SK-N-SH (cell line): ENCODE measurements at regions not wholly inside any gene's neighbourhood (a gene's known extent, or its start where the extent isn't known, plus 50 kb on each side); places are given as distances from the start of the nearest gene placed in this dataset.

Source experiments
- CTCF ChIA-PET: fragments of 300-600, 350-600 bp; formaldehyde crosslinking; extraction: SDS; loops from one replicate; lab custom pipeline; 2021; lab: Yijun Ruan, JAX
- POLR2A ChIA-PET: fragments of 350-600 bp; sonication (Branson Sonifier 250); formaldehyde crosslinking; extraction: SDS; loops from one replicate; lab custom pipeline; 2020; ENCODE audit warnings: antibody characterized with exemption, inconsistent platforms; lab: Yijun Ruan, JAX
- DNase-seq: peaks from one replicate; pipeline ENCODE4 v3.0.0; 2012
- H2AFZ ChIP-seq: fragments of 200-600 bp; sonication (generic); 2 replicates; pipeline ENCODE4 v1.8.1; 2016; ENCODE audit warnings: antibody characterized with exemption, mild to moderate bottlenecking, low read depth
- H3F3A ChIP-seq: fragments of 200-600 bp; sonication (generic); replicated peaks from 2 replicates; pipeline ENCODE3; 2016; ENCODE audit warnings: antibody characterized with exemption, mild to moderate bottlenecking; ENCODE audit not compliant: insufficient read depth
- H3K27ac ChIP-seq, 2 experiments: fragments of 200-500 bp in 1 of 2; fragments of 200-600 bp in 1 of 2; sonication (Bioruptor generic) in 1 of 2; sonication (generic), shearing (Covaris generic) in 1 of 2; 2 replicates each; pipeline versions ENCODE4 v1.5.1 to v1.6.1; 2014 to 2016; ENCODE audit warnings: low read depth in 2 of 2, inconsistent platforms in 1 of 2, low read length in 1 of 2, mild to moderate bottlenecking in 1 of 2, mixed read lengths in 1 of 2
- H3K27me3 ChIP-seq: fragments of 200-600 bp; sonication (generic), shearing (Covaris generic); 2 replicates; pipeline ENCODE4 v1.6.1; 2016; ENCODE audit warnings: mixed run types; ENCODE audit not compliant: insufficient read depth
- H3K36me3 ChIP-seq, 2 experiments: fragments of 200-500 bp in 1 of 2; fragments of 200-600 bp in 1 of 2; sonication (Bioruptor generic) in 1 of 2; sonication (generic) in 1 of 2; replicated peaks in 1 of 2; 2 replicates each; pipeline versions ENCODE3 to v1.5.1; 2014 to 2016; ENCODE audit warnings: low read length in 1 of 2, mild to moderate bottlenecking in 1 of 2; ENCODE audit not compliant: insufficient read depth in 2 of 2, control insufficient read depth in 1 of 2
- H3K4me1 ChIP-seq, 2 experiments: fragments of 200-500 bp in 1 of 2; fragments of 200-600 bp in 1 of 2; sonication (Bioruptor generic) in 1 of 2; sonication (generic), shearing (Covaris generic) in 1 of 2; 2 replicates each; pipeline versions ENCODE4 v1.5.1 to v1.6.1; 2014 to 2016; ENCODE audit warnings: low read depth in 1 of 2, low read length in 1 of 2, mixed run types in 1 of 2; ENCODE audit not compliant: insufficient read depth in 2 of 2, control insufficient read depth in 1 of 2
- H3K4me2 ChIP-seq: fragments of 200-600 bp; sonication (generic), shearing (Covaris generic); 2 replicates; pipeline ENCODE4 v1.6.1; 2017; ENCODE audit warnings: mixed run types
- H3K4me3 ChIP-seq, 2 experiments: fragments of 200-500 bp in 1 of 2; fragments of 200-600 bp in 1 of 2; sonication (Bioruptor generic) in 1 of 2; sonication (generic), shearing (Covaris generic) in 1 of 2; 2 replicates each; pipeline versions ENCODE4 v1.5.1 to v1.8.1; 2014 to 2016; ENCODE audit warnings: low read depth in 2 of 2, inconsistent platforms in 1 of 2, low read length in 1 of 2, mild to moderate bottlenecking in 1 of 2, mixed read lengths in 1 of 2, moderate library complexity in 1 of 2
- H3K79me2 ChIP-seq: fragments of 200-600 bp; sonication (generic); 2 replicates; pipeline ENCODE4 v1.8.1; 2017; ENCODE audit warnings: mild to moderate bottlenecking; ENCODE audit not compliant: insufficient read depth
- H3K9ac ChIP-seq: fragments of 200-600 bp; sonication (generic); 2 replicates; pipeline ENCODE4 v1.6.1; 2017; ENCODE audit warnings: mixed run types
- H3K9me2 ChIP-seq: fragments of 200-600 bp; sonication (generic); 2 replicates; pipeline ENCODE4 v1.6.1; 2017; ENCODE audit warnings: mixed run types
- H3K9me3 ChIP-seq: fragments of 200-600 bp; sonication (generic); 2 replicates; pipeline ENCODE4 v1.6.1; 2017; ENCODE audit warnings: mixed run types, mild to moderate bottlenecking, moderate library complexity
- H4K20me1 ChIP-seq: fragments of 200-600 bp; sonication (generic); 2 replicates; pipeline ENCODE4 v1.6.1; 2017; ENCODE audit warnings: mild to moderate bottlenecking, mixed run types; ENCODE audit not compliant: insufficient read depth
- CHD2 ChIP-seq: fragments of 150-350 bp; IDR thresholded peaks from 2 replicates; pipeline ENCODE4 v1.6.1; 2018; ENCODE audit warnings: low read length; ENCODE audit not compliant: partially characterized antibody
- FOXJ3 ChIP-seq: sonication (generic); formaldehyde crosslinking; IDR thresholded peaks from 2 replicates; pipeline ENCODE4 v1.5.1; 2020; ENCODE audit warnings: mild to moderate bottlenecking, missing genetic modification reagents
- MXI1 ChIP-seq: IDR thresholded peaks from 2 replicates; pipeline ENCODE4 v1.6.1; 2012; ENCODE audit warnings: mild to moderate bottlenecking, low read depth, low read length, improper control_type of control experiment
- NRF1 ChIP-seq: IDR thresholded peaks from 2 replicates; pipeline ENCODE4 v1.6.1; 2012; ENCODE audit warnings: low read depth, mild to moderate bottlenecking, low read length
- RAD21 ChIP-seq: IDR thresholded peaks from 2 replicates; pipeline ENCODE4 v1.6.1; 2012; ENCODE audit warnings: mild to moderate bottlenecking, low read length
- RFX5 ChIP-seq: IDR thresholded peaks from 2 replicates; pipeline ENCODE4 v1.6.1; 2012; ENCODE audit warnings: mild to moderate bottlenecking, improper control_type of control experiment, low read length
- RXRA ChIP-seq: IDR thresholded peaks from 2 replicates; pipeline ENCODE4 v1.4.0; 2012; ENCODE audit warnings: low read depth, mild to moderate bottlenecking, borderline replicate concordance
- SMC3 ChIP-seq: IDR thresholded peaks from 2 replicates; pipeline ENCODE4 v1.6.1; 2012; ENCODE audit warnings: low read depth, low read length, improper control_type of control experiment
- TEAD4 ChIP-seq: IDR thresholded peaks from 2 replicates; pipeline ENCODE4 v1.4.0; 2012; ENCODE audit warnings: mild to moderate bottlenecking, borderline replicate concordance; ENCODE audit not compliant: insufficient read depth
- WGBS: methylation state at CpG from one replicate; pipeline ENCODE4 v1.1.6; 2017; ENCODE audit warnings: low lambda C conversion rate; 5-methylcytosine and 5-hydroxymethylcytosine counted together
- TF ChIP-seq, protein P1 (sequence below): fragments of 150-350 bp; IDR thresholded peaks from 2 replicates; pipeline ENCODE4 v1.6.1; 2017; ENCODE audit warnings: antibody characterized with exemption, low read length, low read depth, borderline replicate concordance
- TF ChIP-seq, protein P2 (sequence below): IDR thresholded peaks from 2 replicates; pipeline ENCODE4 v1.6.1; 2012; ENCODE audit warnings: mild to moderate bottlenecking, low read depth, low read length, moderate library complexity

DNA sequence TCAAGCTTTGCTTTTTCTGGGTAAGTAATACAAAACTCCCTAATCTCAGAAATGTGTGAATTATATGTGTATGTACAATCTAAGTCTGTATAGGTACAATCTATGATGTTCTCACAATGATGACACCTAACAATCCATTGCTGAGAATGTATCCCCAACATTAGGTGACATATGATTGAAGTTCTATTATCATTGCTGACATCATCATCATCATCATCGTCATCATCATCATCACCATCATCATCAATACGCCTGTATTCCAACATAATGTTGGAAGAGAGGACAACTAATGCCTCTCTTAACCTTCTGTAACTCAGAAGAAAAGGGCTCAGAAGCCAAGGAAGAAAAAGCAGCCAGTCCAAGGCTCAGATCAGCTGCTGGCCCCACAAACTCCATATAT is 84.2 kb upstream of the FBXO11 start:
- no peaks in the 10 kb centered on the region; the same call in 1 of the 2 replicates for H3K27me3 ChIP-seq
- H4K20me1 ChIP-seq: no peaks in the 10 kb centered on the region
- H3K9me3 ChIP-seq: no peaks in the 10 kb centered on the region
- POLR2A ChIA-PET: no interaction called here
- CTCF ChIA-PET: no interaction called here
- no peak overlapping the region for H3K4me3 ChIP-seq
- WGBS: 75% methylated on average over 2 of the region's 2 CpGs
- DNase-seq: no peak
- no peaks in the 10 kb centered on the region for H3F3A ChIP-seq
- H3K4me2 ChIP-seq: no peak overlapping the region
- TF ChIP-seq CHD2 (no peak), NRF1 (no peak), SMC3 (no peak), FOXJ3 (CRISPR knock-in tag) (no peak), RXRA (no peak)
- TF ChIP-seq, protein P1, sequence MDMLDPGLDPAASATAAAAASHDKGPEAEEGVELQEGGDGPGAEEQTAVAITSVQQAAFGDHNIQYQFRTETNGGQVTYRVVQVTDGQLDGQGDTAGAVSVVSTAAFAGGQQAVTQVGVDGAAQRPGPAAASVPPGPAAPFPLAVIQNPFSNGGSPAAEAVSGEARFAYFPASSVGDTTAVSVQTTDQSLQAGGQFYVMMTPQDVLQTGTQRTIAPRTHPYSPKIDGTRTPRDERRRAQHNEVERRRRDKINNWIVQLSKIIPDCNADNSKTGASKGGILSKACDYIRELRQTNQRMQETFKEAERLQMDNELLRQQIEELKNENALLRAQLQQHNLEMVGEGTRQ: no peak
- TF ChIP-seq, protein P2, sequence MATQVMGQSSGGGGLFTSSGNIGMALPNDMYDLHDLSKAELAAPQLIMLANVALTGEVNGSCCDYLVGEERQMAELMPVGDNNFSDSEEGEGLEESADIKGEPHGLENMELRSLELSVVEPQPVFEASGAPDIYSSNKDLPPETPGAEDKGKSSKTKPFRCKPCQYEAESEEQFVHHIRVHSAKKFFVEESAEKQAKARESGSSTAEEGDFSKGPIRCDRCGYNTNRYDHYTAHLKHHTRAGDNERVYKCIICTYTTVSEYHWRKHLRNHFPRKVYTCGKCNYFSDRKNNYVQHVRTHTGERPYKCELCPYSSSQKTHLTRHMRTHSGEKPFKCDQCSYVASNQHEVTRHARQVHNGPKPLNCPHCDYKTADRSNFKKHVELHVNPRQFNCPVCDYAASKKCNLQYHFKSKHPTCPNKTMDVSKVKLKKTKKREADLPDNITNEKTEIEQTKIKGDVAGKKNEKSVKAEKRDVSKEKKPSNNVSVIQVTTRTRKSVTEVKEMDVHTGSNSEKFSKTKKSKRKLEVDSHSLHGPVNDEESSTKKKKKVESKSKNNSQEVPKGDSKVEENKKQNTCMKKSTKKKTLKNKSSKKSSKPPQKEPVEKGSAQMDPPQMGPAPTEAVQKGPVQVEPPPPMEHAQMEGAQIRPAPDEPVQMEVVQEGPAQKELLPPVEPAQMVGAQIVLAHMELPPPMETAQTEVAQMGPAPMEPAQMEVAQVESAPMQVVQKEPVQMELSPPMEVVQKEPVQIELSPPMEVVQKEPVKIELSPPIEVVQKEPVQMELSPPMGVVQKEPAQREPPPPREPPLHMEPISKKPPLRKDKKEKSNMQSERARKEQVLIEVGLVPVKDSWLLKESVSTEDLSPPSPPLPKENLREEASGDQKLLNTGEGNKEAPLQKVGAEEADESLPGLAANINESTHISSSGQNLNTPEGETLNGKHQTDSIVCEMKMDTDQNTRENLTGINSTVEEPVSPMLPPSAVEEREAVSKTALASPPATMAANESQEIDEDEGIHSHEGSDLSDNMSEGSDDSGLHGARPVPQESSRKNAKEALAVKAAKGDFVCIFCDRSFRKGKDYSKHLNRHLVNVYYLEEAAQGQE: no peak
- TF ChIP-seq, all 33 proteins: peak for 0
- Histone ChIP-seq H3K9ac (no peak overlapping the region), H3K4me1 (no peaks in the 10 kb centered on the region), H3K9me2 (no peaks in the 10 kb centered on the region), H3K36me3 (no peaks in the 10 kb centered on the region), H3K27ac (no peak overlapping the region), H2AFZ (no peak overlapping the region), H3K79me2 (no peaks in the 10 kb centered on the region)

DNA sequence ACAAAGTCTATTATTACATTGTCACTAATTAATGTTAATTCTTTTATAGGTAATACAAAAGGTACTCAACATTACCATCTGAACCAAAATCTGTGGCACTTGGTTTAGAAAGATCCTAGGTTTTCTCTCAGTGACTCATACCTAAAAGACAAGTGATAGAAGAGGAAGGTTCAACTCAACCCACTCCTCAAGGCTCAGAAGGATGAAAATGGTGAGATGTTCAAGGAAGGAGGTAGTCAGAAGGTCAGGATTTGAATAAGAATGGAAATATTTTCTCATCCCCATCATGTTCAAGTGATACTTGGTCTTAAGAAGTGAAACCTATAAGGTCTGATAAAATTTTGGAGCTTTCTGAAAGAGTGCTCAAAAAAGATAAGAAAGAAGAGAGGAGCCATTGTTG is 86.4 kb upstream of the FBXO11 start:
- H3F3A ChIP-seq: no peaks in the 10 kb centered on the region
- H3K36me3 ChIP-seq: no peaks in the 10 kb centered on the region
- no peaks in the 10 kb centered on the region for H3K4me1 ChIP-seq
- H3K9me3 ChIP-seq: no peaks in the 10 kb centered on the region
- no peak overlapping the region for H3K9ac ChIP-seq
- H3K27ac ChIP-seq: no peak overlapping the region
- H3K79me2 ChIP-seq: no peaks in the 10 kb centered on the region
- H4K20me1 ChIP-seq: no peaks in the 10 kb centered on the region
- no peaks in the 10 kb centered on the region for H3K9me2 ChIP-seq
- no peak overlapping the region for H3K4me2 ChIP-seq
- TF ChIP-seq MXI1 (no peak), RFX5 (no peak), TEAD4 (no peak), RAD21 (no peak)
- TF ChIP-seq, protein P1: no peak
- TF ChIP-seq, all 33 proteins: peak for 0
- Histone ChIP-seq H2AFZ (no peak overlapping the region), H3K4me3 (no peak overlapping the region), H3K27me3 (no peaks in the 10 kb centered on the region; the same call in 1 of the 2 replicates)
- POLR2A ChIA-PET: no interaction called here
- CTCF ChIA-PET: no interaction called here
- no peak for DNase-seq
